Activated B cell treated with CpG ODN at 0.5 μM for 24 hours (primary cell): ENCODE measurements at regions not wholly inside any gene's neighbourhood (a gene's known extent, or its start where the extent isn't known, plus 50 kb on each side); places are given as distances from the start of the nearest gene placed in this dataset.

Source experiments
- ATAC-seq: fragments of 200-7000 bp; cut with Tn5 transposase; one replicate; pipeline ENCODE4 v1.10.0; 2021; ENCODE audit warnings: low read depth, mild to moderate bottlenecking, moderate library complexity
- CTCF ChIA-PET: fragments of 350-600 bp; sonication (Branson Sonifier 250); formaldehyde crosslinking; loops from one replicate; lab custom pipeline; 2021; ENCODE audit warnings: antibody characterized with exemption; lab: Charles Lee
- POLR2A ChIA-PET: fragments of 350-600 bp; sonication (Branson Sonifier 250); formaldehyde crosslinking; loops from one replicate; lab custom pipeline; 2021; ENCODE audit warnings: antibody characterized with exemption; lab: Charles Lee
- DNase-seq: peaks from one replicate; pipeline ENCODE4 v3.0.0; 2022
- H3K27ac Mint-ChIP-seq: one replicate; pipeline ENCODE4 v1.8.0; 2020; ENCODE audit warnings: mixed read lengths
- H3K27me3 Mint-ChIP-seq: one replicate; pipeline ENCODE4 v1.8.0; 2021; ENCODE audit warnings: mixed read lengths
- H3K36me3 Mint-ChIP-seq: one replicate; pipeline ENCODE4 v1.8.0; 2021; ENCODE audit warnings: low read depth, mixed read lengths
- H3K4me1 Mint-ChIP-seq: one replicate; pipeline ENCODE4 v1.8.0; 2021; ENCODE audit warnings: mixed read lengths
- H3K4me3 Mint-ChIP-seq: one replicate; pipeline ENCODE4 v1.8.0; 2020; ENCODE audit warnings: mild to moderate bottlenecking, mixed read lengths
- H3K9me3 Mint-ChIP-seq: one replicate; pipeline ENCODE4 v1.8.0; 2020; ENCODE audit warnings: mixed read lengths
- CTCF ChIP-seq: fragments of 200-600 bp; IDR thresholded peaks from one replicate; pipeline ENCODE4 v1.8.0; 2022; ENCODE audit warnings: antibody characterized with exemption, mild to moderate bottlenecking
- intact Hi-C: fragments of 100-400 bp; cut with micrococcal nuclease; formaldehyde crosslinking; loops from one replicate; pipeline ENCODE4 v1.15.1; 2024

GRCh38 chr14:84592770-84593169 lies 937.2 kb upstream of the FLRT2 start:
- Mint-ChIP-seq H3K36me3 (no peaks in the 10 kb centered on the region), H3K4me1 (no peaks in the 10 kb centered on the region), H3K9me3 (peaks cover 3% of the 10 kb centered on the region), H3K4me3 (no peak overlapping the region), H3K27ac (no peak overlapping the region), H3K27me3 (no peaks in the 10 kb centered on the region)
- TF ChIP-seq CTCF: no peak
- DNase-seq (no peak), ATAC-seq (no peak)
- ChIA-PET POLR2A (no interaction called here), CTCF (no interaction called here)
- intact Hi-C loops: no loop called here

DNA sequence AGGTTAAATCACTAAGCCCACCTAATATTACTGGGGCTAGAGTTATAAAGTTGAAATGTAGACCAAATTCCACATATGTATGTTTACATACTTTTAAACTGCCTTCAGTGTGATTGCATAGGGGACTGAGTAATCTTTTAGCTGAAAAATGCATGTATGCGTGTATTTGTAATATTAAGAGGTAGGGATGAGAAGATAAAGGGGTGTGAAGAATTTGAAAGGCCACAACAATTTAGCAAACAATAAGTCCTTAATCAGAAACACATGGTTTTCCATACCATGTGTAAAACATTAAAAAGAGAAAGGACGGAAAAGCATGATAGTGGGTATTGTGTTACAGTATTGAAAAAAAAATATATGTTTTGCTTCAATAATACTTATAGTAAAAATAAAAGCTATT lies 919.9 kb upstream of the FLRT2 start:
- no peak for ATAC-seq
- no peak overlapping the region for H3K27ac Mint-ChIP-seq
- no peaks in the 10 kb centered on the region for H3K27me3 Mint-ChIP-seq
- peaks cover 10% of the 10 kb centered on the region for H3K9me3 Mint-ChIP-seq
- H3K4me1 Mint-ChIP-seq: no peaks in the 10 kb centered on the region
- ChIA-PET POLR2A (no interaction called here), CTCF (no interaction called here)
- intact Hi-C loops: no loop called here
- no peak for TF ChIP-seq CTCF
- no peak for DNase-seq
- H3K4me3 Mint-ChIP-seq: no peak overlapping the region
- no peaks in the 10 kb centered on the region for H3K36me3 Mint-ChIP-seq

GRCh38 chr14:84622357-84622756 lies 907.6 kb upstream of the FLRT2 start:
- intact Hi-C loops: no loop called here
- Mint-ChIP-seq H3K9me3 (peaks cover 6% of the 10 kb centered on the region), H3K27ac (no peak overlapping the region), H3K36me3 (no peaks in the 10 kb centered on the region), H3K4me3 (no peak overlapping the region), H3K27me3 (no peaks in the 10 kb centered on the region), H3K4me1 (no peaks in the 10 kb centered on the region)
- ChIA-PET POLR2A (no interaction called here), CTCF (no interaction called here)
- no peak for DNase-seq
- TF ChIP-seq CTCF: no peak
- ATAC-seq: no peak

GRCh38 chr14:84643446-84643845 lies 886.5 kb upstream of the FLRT2 start:
- no peak for ATAC-seq
- Mint-ChIP-seq H3K27me3 (no peaks in the 10 kb centered on the region), H3K27ac (no peak overlapping the region), H3K4me3 (no peak overlapping the region), H3K4me1 (no peaks in the 10 kb centered on the region), H3K9me3 (peaks cover 13% of the 10 kb centered on the region), H3K36me3 (no peaks in the 10 kb centered on the region)
- ChIA-PET CTCF (no interaction called here), POLR2A (no interaction called here)
- DNase-seq: no peak
- no peak for TF ChIP-seq CTCF
- intact Hi-C loops: no loop called here

DNA sequence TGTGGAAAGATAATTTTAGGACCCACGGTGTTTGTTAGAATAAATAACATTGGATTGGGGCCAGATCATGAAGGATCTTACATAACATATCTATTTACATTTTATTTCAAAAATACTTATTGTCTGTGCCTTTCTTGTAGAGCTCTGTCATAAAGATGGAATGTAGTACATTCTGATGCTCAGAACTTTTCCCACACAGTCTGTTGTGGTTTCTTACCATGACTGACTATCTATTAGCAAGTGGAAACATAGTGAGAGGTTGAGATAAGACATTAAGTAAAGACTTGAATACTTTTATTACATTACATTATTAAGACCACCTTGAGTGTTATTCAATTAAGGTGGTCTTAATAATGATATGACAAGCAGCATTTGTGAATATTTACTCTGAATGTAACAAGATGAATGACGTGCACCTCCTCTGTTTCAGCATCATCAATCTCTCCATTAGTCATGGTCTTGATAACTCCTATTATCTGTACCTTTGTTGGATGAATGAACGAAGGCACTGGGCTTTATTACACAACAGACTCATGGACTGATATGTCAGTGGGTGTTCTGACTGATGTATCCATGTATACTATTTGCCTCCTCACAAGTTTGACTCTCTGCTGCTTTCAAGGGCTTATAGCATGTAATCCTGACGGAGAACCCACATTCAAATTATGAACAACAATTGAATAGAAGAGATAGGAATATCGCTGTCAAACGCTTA lies 883.0 kb upstream of the FLRT2 start:
- Mint-ChIP-seq H3K4me1 (no peaks in the 10 kb centered on the region), H3K36me3 (no peaks in the 10 kb centered on the region), H3K4me3 (no peak overlapping the region), H3K9me3 (peaks cover 15% of the 10 kb centered on the region), H3K27ac (no peak overlapping the region), H3K27me3 (no peaks in the 10 kb centered on the region)
- ChIA-PET CTCF (no interaction called here), POLR2A (no interaction called here)
- intact Hi-C loops: no loop called here
- DNase-seq (no peak), ATAC-seq (no peak)
- TF ChIP-seq CTCF: no peak
